CD4-positive, CD25-positive, alpha-beta regulatory T cell (primary cell): ENCODE measurements at regions not wholly inside any gene's neighbourhood (a gene's known extent, or its start where the extent isn't known, plus 50 kb on each side); places are given as distances from the start of the nearest gene placed in this dataset.

ENCODE experiments used
- ATAC-seq, 2 donors: fragments of 150-1000 bp; cut with Tn5 transposase; one replicate each; pipeline ENCODE4 v1.10.0; 2021; ENCODE audit warnings: low read depth in 2 of 2, moderate number of reproducible peaks in 2 of 2, moderate library complexity in 1 of 2
- DNase-seq, 3 donors: peaks; one replicate each; pipeline versions ENCODE4 v3.0.0 to v3.0.0-alpha.2; 2012 to 2022; ENCODE audit warnings: mixed read lengths in 1 of 3
- H3K27ac ChIP-seq: one replicate; pipeline ENCODE4 v1.7.0; 2013; ENCODE audit warnings: mild to moderate bottlenecking, low read length; ENCODE audit not compliant: insufficient read depth, poor library complexity, severe bottlenecking
- H3K27me3 ChIP-seq: one replicate; pipeline ENCODE4 v1.7.0; 2013; ENCODE audit warnings: low read length; ENCODE audit not compliant: control insufficient read depth, insufficient read depth
- H3K36me3 ChIP-seq: one replicate; pipeline ENCODE4 v1.7.0; 2013; ENCODE audit warnings: mild to moderate bottlenecking, low read length, moderate library complexity; ENCODE audit not compliant: control insufficient read depth, insufficient read depth
- H3K4me1 ChIP-seq: 2 replicates; pipeline ENCODE4 v1.7.0; 2013; ENCODE audit warnings: mild to moderate bottlenecking, low read length; ENCODE audit not compliant: insufficient read depth, control insufficient read depth, poor library complexity, severe bottlenecking
- H3K4me3 ChIP-seq: one replicate; pipeline ENCODE4 v1.7.0; 2013; ENCODE audit warnings: low read depth, mild to moderate bottlenecking, low read length, moderate library complexity
- H3K9me3 ChIP-seq, 2 experiments: 1 replicate in 1 of 2; 2 replicates in 1 of 2; pipeline ENCODE4 v1.7.0; 2013; ENCODE audit warnings: low read length in 2 of 2, mild to moderate bottlenecking in 1 of 2, moderate library complexity in 1 of 2; ENCODE audit not compliant: control insufficient read depth in 2 of 2
- H3K27ac Mint-ChIP-seq, 3 donors: one replicate each; pipeline ENCODE4 v1.8.0; 2020 to 2022; ENCODE audit warnings: mild to moderate bottlenecking in 3 of 3, mixed read lengths in 3 of 3, moderate library complexity in 2 of 3
- H3K27me3 Mint-ChIP-seq: one replicate; pipeline ENCODE4 v1.8.0; 2022; ENCODE audit warnings: mild to moderate bottlenecking, mixed read lengths
- H3K36me3 Mint-ChIP-seq: one replicate; pipeline ENCODE4 v1.8.0; 2020; ENCODE audit warnings: mixed read lengths
- H3K4me1 Mint-ChIP-seq, 4 donors: one replicate each; pipeline ENCODE4 v1.8.0; 2020 to 2022; ENCODE audit warnings: mixed read lengths in 4 of 4, mild to moderate bottlenecking in 1 of 4
- H3K4me3 Mint-ChIP-seq, 4 donors: one replicate each; pipeline ENCODE4 v1.8.0; 2020 to 2022; ENCODE audit warnings: mild to moderate bottlenecking in 4 of 4, mixed read lengths in 4 of 4, moderate library complexity in 3 of 4
- H3K9me3 Mint-ChIP-seq, 7 donors: one replicate each; pipeline ENCODE4 v1.8.0; 2020 to 2022; ENCODE audit warnings: mixed read lengths in 7 of 7, mild to moderate bottlenecking in 3 of 7, moderate library complexity in 2 of 7

GRCh38 chr18:47627030-47627429 is 303.4 kb downstream of the SMAD2 start:
- H3K9me3 Mint-ChIP-seq, result peaks cover 0 to 5% (median 0%) of the 10 kb centered on the region in 7 donors
- H3K27ac Mint-ChIP-seq, result no peak overlapping the region
- no peaks in the 10 kb centered on the region for H3K36me3 Mint-ChIP-seq
- H3K4me3 Mint-ChIP-seq, result no peak overlapping the region
- no peaks in the 10 kb centered on the region for H3K4me1 ChIP-seq
- H3K4me3 ChIP-seq, result no peak overlapping the region
- DNase-seq, result no peak
- no peak for ATAC-seq
- H3K9me3 ChIP-seq, result no peaks in the 10 kb centered on the region
- H3K27me3 ChIP-seq, result no peaks in the 10 kb centered on the region
- no peaks in the 10 kb centered on the region for H3K4me1 Mint-ChIP-seq
- peaks cover 5% of the 10 kb centered on the region for H3K27me3 Mint-ChIP-seq
- H3K27ac ChIP-seq, result no peak overlapping the region
- H3K36me3 ChIP-seq, result no peaks in the 10 kb centered on the region

- Histone ChIP-seq H3K27me3 (no peaks in the 10 kb centered on the region), H3K36me3 (no peaks in the 10 kb centered on the region), H3K4me3 (no peak overlapping the region), H3K4me1 (no peaks in the 10 kb centered on the region), H3K27ac (no peak overlapping the region), H3K9me3 (no peaks in the 10 kb centered on the region)
- H3K4me3 Mint-ChIP-seq, result no peak overlapping the region
- ATAC-seq, result no peak
- no peaks in the 10 kb centered on the region for H3K36me3 Mint-ChIP-seq
- H3K9me3 Mint-ChIP-seq, result peaks cover 0 to 6% (median 0%) of the 10 kb centered on the region in 7 donors
- peaks cover 14% of the 10 kb centered on the region for H3K27me3 Mint-ChIP-seq
- H3K4me1 Mint-ChIP-seq, result no peaks in the 10 kb centered on the region
- no peak overlapping the region for H3K27ac Mint-ChIP-seq
- no peak for DNase-seq
These were observed 310.5 kb downstream of the SMAD2 start for GRCh38 chr18:47619771-47620448.

- H3K4me1 ChIP-seq, result no peaks in the 10 kb centered on the region
- DNase-seq (no peak), ATAC-seq (no peak)
- no peaks in the 10 kb centered on the region for H3K9me3 ChIP-seq
- H3K4me3 ChIP-seq, result no peak overlapping the region
- Mint-ChIP-seq H3K36me3 (no peaks in the 10 kb centered on the region), H3K9me3 (peaks cover 0 to 6% (median 0%) of the 10 kb centered on the region in 7 donors), H3K27ac (no peak overlapping the region), H3K4me1 (no peaks in the 10 kb centered on the region), H3K4me3 (no peak overlapping the region), H3K27me3 (peaks cover 14% of the 10 kb centered on the region)
- H3K36me3 ChIP-seq, result no peaks in the 10 kb centered on the region
- no peak overlapping the region for H3K27ac ChIP-seq
- H3K27me3 ChIP-seq, result no peaks in the 10 kb centered on the region
These were observed 311.7 kb downstream of the SMAD2 start for GRCh38 chr18:47618758-47619157.

GRCh38 chr18:47615043-47615442 is 315.4 kb downstream of the SMAD2 start:
- Histone ChIP-seq H3K27me3 (no peaks in the 10 kb centered on the region), H3K36me3 (no peaks in the 10 kb centered on the region), H3K27ac (no peak overlapping the region), H3K4me1 (no peaks in the 10 kb centered on the region), H3K4me3 (no peak overlapping the region), H3K9me3 (no peaks in the 10 kb centered on the region)
- Mint-ChIP-seq H3K4me1 (no peaks in the 10 kb centered on the region), H3K27me3 (peaks cover 8% of the 10 kb centered on the region), H3K27ac (no peak overlapping the region), H3K36me3 (no peaks in the 10 kb centered on the region), H3K9me3 (peaks cover 0 to 7% (median 2%) of the 10 kb centered on the region in 7 donors), H3K4me3 (no peak overlapping the region)
- DNase-seq (no peak), ATAC-seq (no peak)

- no peaks in the 10 kb centered on the region for H3K4me1 ChIP-seq
- H3K9me3 ChIP-seq, result no peaks in the 10 kb centered on the region
- no peak for ATAC-seq
- Mint-ChIP-seq H3K9me3 (peaks cover 0 to 7% (median 2%) of the 10 kb centered on the region in 7 donors), H3K36me3 (no peaks in the 10 kb centered on the region), H3K27me3 (no peaks in the 10 kb centered on the region), H3K4me1 (no peaks in the 10 kb centered on the region), H3K4me3 (no peak overlapping the region), H3K27ac (no peak overlapping the region)
- no peak overlapping the region for H3K27ac ChIP-seq
- H3K36me3 ChIP-seq, result no peaks in the 10 kb centered on the region
- DNase-seq, result no peak
- peaks cover 1% of the 10 kb centered on the region for H3K27me3 ChIP-seq
- no peak overlapping the region for H3K4me3 ChIP-seq
These were observed 316.5 kb downstream of the SMAD2 start for GRCh38 chr18:47613929-47614328.

- Histone ChIP-seq H3K27me3 (peaks cover 1% of the 10 kb centered on the region), H3K4me1 (no peaks in the 10 kb centered on the region), H3K27ac (no peak overlapping the region), H3K36me3 (no peaks in the 10 kb centered on the region), H3K4me3 (no peak overlapping the region), H3K9me3 (no peaks in the 10 kb centered on the region)
- H3K27me3 Mint-ChIP-seq, result no peaks in the 10 kb centered on the region
- no peak for DNase-seq
- no peaks in the 10 kb centered on the region for H3K4me1 Mint-ChIP-seq
- peaks cover 0 to 7% (median 2%) of the 10 kb centered on the region in 7 donors for H3K9me3 Mint-ChIP-seq
- H3K36me3 Mint-ChIP-seq, result no peaks in the 10 kb centered on the region
- ATAC-seq, result no peak
- H3K27ac Mint-ChIP-seq, result no peak overlapping the region
- H3K4me3 Mint-ChIP-seq, result no peak overlapping the region
These were observed 318.8 kb downstream of the SMAD2 start for GRCh38 chr18:47611649-47612048.

- peaks cover 1% of the 10 kb centered on the region for H3K27me3 ChIP-seq
These were observed 323.9 kb downstream of the SMAD2 start for GRCh38 chr18:47606526-47606925.

GRCh38 chr18:47605093-47605492 is 325.4 kb downstream of the SMAD2 start:
- Mint-ChIP-seq H3K27ac (no peak overlapping the region), H3K36me3 (no peaks in the 10 kb centered on the region), H3K4me3 (no peak overlapping the region), H3K4me1 (no peaks in the 10 kb centered on the region), H3K27me3 (no peaks in the 10 kb centered on the region), H3K9me3 (peaks cover 0 to 2% (median 0%) of the 10 kb centered on the region in 7 donors)
- peaks cover 1% of the 10 kb centered on the region for H3K27me3 ChIP-seq
- ATAC-seq, result no peak
- DNase-seq, result no peak
- no peak overlapping the region for H3K4me3 ChIP-seq
- no peaks in the 10 kb centered on the region for H3K36me3 ChIP-seq
- H3K4me1 ChIP-seq, result no peaks in the 10 kb centered on the region
- no peak overlapping the region for H3K27ac ChIP-seq
- H3K9me3 ChIP-seq, result no peaks in the 10 kb centered on the region

More at GRCh38 chr18:47606526-47606925, 323.9 kb downstream of the SMAD2 start:
- no peaks in the 10 kb centered on the region for H3K9me3 ChIP-seq
- no peaks in the 10 kb centered on the region for H3K36me3 ChIP-seq
- H3K4me1 Mint-ChIP-seq, result no peaks in the 10 kb centered on the region
- no peak for DNase-seq
- no peaks in the 10 kb centered on the region for H3K27me3 Mint-ChIP-seq
- H3K9me3 Mint-ChIP-seq, result peaks cover 0 to 7% (median 1%) of the 10 kb centered on the region in 7 donors
- no peak for ATAC-seq
- H3K4me1 ChIP-seq, result no peaks in the 10 kb centered on the region
- H3K27ac ChIP-seq, result no peak overlapping the region
- H3K36me3 Mint-ChIP-seq, result no peaks in the 10 kb centered on the region
- no peak overlapping the region for H3K4me3 Mint-ChIP-seq
- no peak overlapping the region for H3K4me3 ChIP-seq
- no peak overlapping the region for H3K27ac Mint-ChIP-seq
